HUES6 (cell line): ENCODE measurements at regions not wholly inside any gene's neighbourhood (a gene's known extent, or its start where the extent isn't known, plus 50 kb on each side); places are given as distances from the start of the nearest gene placed in this dataset.

Experiments used
- H3K27ac ChIP-seq: 2 replicates; pipeline ENCODE4 v1.7.0; 2013; ENCODE audit warnings: low read depth, mild to moderate bottlenecking, low read length, inconsistent platforms
- H3K27me3 ChIP-seq: 2 replicates; pipeline ENCODE4 v1.6.1; 2013; ENCODE audit warnings: low read length; ENCODE audit not compliant: control insufficient read depth, insufficient read depth
- H3K36me3 ChIP-seq: 2 replicates; pipeline ENCODE4 v1.6.1; 2013; ENCODE audit warnings: low read length; ENCODE audit not compliant: control insufficient read depth, insufficient read depth
- H3K4me1 ChIP-seq: 2 replicates; pipeline ENCODE4 v1.6.1; 2013; ENCODE audit warnings: low read length; ENCODE audit not compliant: control insufficient read depth, insufficient read depth
- H3K4me3 ChIP-seq: 2 replicates; pipeline ENCODE4 v1.5.1; 2013; ENCODE audit warnings: low read depth, low read length
- H3K9ac ChIP-seq: one replicate; pipeline ENCODE4 v1.6.1; 2013; ENCODE audit warnings: mild to moderate bottlenecking, low read length
- H3K9me3 ChIP-seq: 2 replicates; pipeline ENCODE4 v1.6.1; 2013; ENCODE audit warnings: low read depth, low read length; ENCODE audit not compliant: control insufficient read depth, insufficient read depth

GRCh38 chr2:58922245-58922644, 681.1 kb upstream of the FANCL start:
- Histone ChIP-seq H3K27ac (no peak overlapping the region), H3K27me3 (no peaks in the 10 kb centered on the region), H3K4me3 (no peak overlapping the region), H3K9ac (no peak overlapping the region), H3K9me3 (no peaks in the 10 kb centered on the region), H3K36me3 (no peaks in the 10 kb centered on the region), H3K4me1 (no peaks in the 10 kb centered on the region)

GRCh38 chr2:58921676-58922075, 680.6 kb upstream of the FANCL start:
- H3K27ac ChIP-seq = no peak overlapping the region
- no peaks in the 10 kb centered on the region for H3K9me3 ChIP-seq
- H3K9ac ChIP-seq = no peak overlapping the region
- H3K36me3 ChIP-seq = no peaks in the 10 kb centered on the region
- H3K27me3 ChIP-seq = no peaks in the 10 kb centered on the region
- H3K4me3 ChIP-seq = no peak overlapping the region
- H3K4me1 ChIP-seq = no peaks in the 10 kb centered on the region

- no peak overlapping the region for H3K4me3 ChIP-seq
- no peaks in the 10 kb centered on the region for H3K9me3 ChIP-seq
- no peak overlapping the region for H3K9ac ChIP-seq
- H3K36me3 ChIP-seq = no peaks in the 10 kb centered on the region
- no peak overlapping the region for H3K27ac ChIP-seq
- H3K27me3 ChIP-seq = no peaks in the 10 kb centered on the region
- H3K4me1 ChIP-seq = no peaks in the 10 kb centered on the region
Observed at GRCh38 chr2:58920001-58920400, 678.9 kb upstream of the FANCL start.

- Histone ChIP-seq H3K9me3 (no peaks in the 10 kb centered on the region), H3K27me3 (no peaks in the 10 kb centered on the region), H3K9ac (no peak overlapping the region), H3K4me3 (no peak overlapping the region), H3K27ac (no peak overlapping the region), H3K4me1 (no peaks in the 10 kb centered on the region), H3K36me3 (no peaks in the 10 kb centered on the region)
Observed at GRCh38 chr2:58919316-58919715, 678.2 kb upstream of the FANCL start.

- Histone ChIP-seq H3K9me3 (no peaks in the 10 kb centered on the region), H3K27ac (no peak overlapping the region), H3K9ac (no peak overlapping the region), H3K36me3 (no peaks in the 10 kb centered on the region), H3K4me1 (peaks cover 3% of the 10 kb centered on the region; the same call in 1 of the 2 replicates), H3K27me3 (no peaks in the 10 kb centered on the region), H3K4me3 (no peak overlapping the region)
Observed at GRCh38 chr2:58918141-58918540, 677.0 kb upstream of the FANCL start.

GRCh38 chr2:58917596-58917995, 676.5 kb upstream of the FANCL start:
- H3K27me3 ChIP-seq = no peaks in the 10 kb centered on the region
- H3K27ac ChIP-seq = no peak overlapping the region
- H3K4me1 ChIP-seq = peaks cover 9% of the 10 kb centered on the region; the same call in 1 of the 2 replicates
- H3K9me3 ChIP-seq = no peaks in the 10 kb centered on the region
- no peak overlapping the region for H3K4me3 ChIP-seq
- no peak overlapping the region for H3K9ac ChIP-seq
- H3K36me3 ChIP-seq = no peaks in the 10 kb centered on the region

- no peak overlapping the region for H3K9ac ChIP-seq
- no peaks in the 10 kb centered on the region for H3K9me3 ChIP-seq
- H3K27ac ChIP-seq = no peak overlapping the region
- H3K4me1 ChIP-seq = peaks cover 14% of the 10 kb centered on the region; the same call in 1 of the 2 replicates
- no peaks in the 10 kb centered on the region for H3K36me3 ChIP-seq
- H3K27me3 ChIP-seq = no peaks in the 10 kb centered on the region
- H3K4me3 ChIP-seq = no peak overlapping the region
Observed at GRCh38 chr2:58916063-58916462, 674.9 kb upstream of the FANCL start.

GRCh38 chr2:58914733-58915505, 673.8 kb upstream of the FANCL start:
- no peaks in the 10 kb centered on the region for H3K36me3 ChIP-seq
- H3K9me3 ChIP-seq = no peaks in the 10 kb centered on the region
- H3K4me1 ChIP-seq = peaks cover 14% of the 10 kb centered on the region; the same call in 1 of the 2 replicates
- no peak overlapping the region for H3K27ac ChIP-seq
- H3K4me3 ChIP-seq = no peak overlapping the region
- H3K27me3 ChIP-seq = no peaks in the 10 kb centered on the region
- no peak overlapping the region for H3K9ac ChIP-seq

GRCh38 chr2:58913082-58913726, 672.1 kb upstream of the FANCL start:
- Histone ChIP-seq H3K36me3 (no peaks in the 10 kb centered on the region), H3K4me3 (no peak overlapping the region)

GRCh38 chr2:58911877-58912276, 670.8 kb upstream of the FANCL start:
- H3K4me3 ChIP-seq = no peak overlapping the region
- H3K4me1 ChIP-seq = peaks cover 14% of the 10 kb centered on the region; the same call in 1 of the 2 replicates
- no peaks in the 10 kb centered on the region for H3K9me3 ChIP-seq
- H3K36me3 ChIP-seq = no peaks in the 10 kb centered on the region
- no peak overlapping the region for H3K27ac ChIP-seq
- no peak overlapping the region for H3K9ac ChIP-seq
- no peaks in the 10 kb centered on the region for H3K27me3 ChIP-seq

More at GRCh38 chr2:58913082-58913726, 672.1 kb upstream of the FANCL start:
- peaks cover 14% of the 10 kb centered on the region; the same call in 1 of the 2 replicates for H3K4me1 ChIP-seq
- H3K9me3 ChIP-seq = no peaks in the 10 kb centered on the region
- no peaks in the 10 kb centered on the region for H3K27me3 ChIP-seq
- no peak overlapping the region for H3K27ac ChIP-seq
- no peak overlapping the region for H3K9ac ChIP-seq

- Histone ChIP-seq H3K4me1 (peaks cover 14% of the 10 kb centered on the region; the same call in 1 of the 2 replicates), H3K9ac (no peak overlapping the region), H3K27me3 (no peaks in the 10 kb centered on the region), H3K36me3 (no peaks in the 10 kb centered on the region), H3K27ac (no peak overlapping the region), H3K9me3 (no peaks in the 10 kb centered on the region), H3K4me3 (no peak overlapping the region)
Observed at GRCh38 chr2:58908501-58909154, 667.5 kb upstream of the FANCL start.
